Stimulated activated effector memory CD8-positive, alpha-beta T cell treated with anti-CD3 and anti-CD28 coated beads, Interleukin-12 subunit alpha, Interleukin-12 subunit beta, amount 100 ng/mL, for 72 hours (primary cell): ENCODE measurements at regions not wholly inside any gene's neighbourhood (a gene's known extent, or its start where the extent isn't known, plus 50 kb on each side); places are given as distances from the start of the nearest gene placed in this dataset.
"Not testable (repeated sequence)": the region's sequence is repeated elsewhere in the genome, so short reads cannot be mapped to it uniquely, and the experiment has no call there.

ENCODE experiments used
- ATAC-seq: fragments of 150-1000 bp; cut with Tn5 transposase; 2 replicates; pipeline ENCODE4 v1.10.0; 2021
- DNase-seq, 2 donors: peaks; one replicate each; pipeline ENCODE4 v3.0.0; 2021 to 2022; ENCODE audit warnings: low spot score in 2 of 2
- H3K27ac Mint-ChIP-seq: one replicate; pipeline ENCODE4 v1.8.0; 2022; ENCODE audit warnings: mild to moderate bottlenecking, mixed read lengths
- H3K36me3 Mint-ChIP-seq: one replicate; pipeline ENCODE4 v1.8.0; 2022; ENCODE audit warnings: mild to moderate bottlenecking, mixed read lengths
- H3K4me1 Mint-ChIP-seq: one replicate; pipeline ENCODE4 v1.8.0; 2022; ENCODE audit warnings: mixed read lengths
- H3K4me3 Mint-ChIP-seq: one replicate; pipeline ENCODE4 v1.8.0; 2022; ENCODE audit warnings: mild to moderate bottlenecking, mixed read lengths
- H3K9me3 Mint-ChIP-seq: one replicate; pipeline ENCODE4 v1.8.0; 2022; ENCODE audit warnings: mixed read lengths

GRCh38 chr9:29214690-29215253 lies 1641.5 kb upstream of the C9orf72 start:
- Mint-ChIP-seq H3K4me1 (no peaks in the 10 kb centered on the region), H3K36me3 (no peaks in the 10 kb centered on the region), H3K9me3 (no peaks in the 10 kb centered on the region), H3K27ac (no peak overlapping the region), H3K4me3 (no peak overlapping the region)
- no peak for ATAC-seq
- DNase-seq: no peak

GRCh38 chr9:29217966-29218365 lies 1644.7 kb upstream of the C9orf72 start:
- Mint-ChIP-seq H3K27ac (no peak overlapping the region), H3K36me3 (no peaks in the 10 kb centered on the region), H3K4me1 (no peaks in the 10 kb centered on the region), H3K4me3 (no peak overlapping the region), H3K9me3 (no peaks in the 10 kb centered on the region)
- DNase-seq: no peak
- ATAC-seq: no peak

GRCh38 chr9:29220596-29221251 lies 1647.4 kb upstream of the C9orf72 start:
- H3K4me1 Mint-ChIP-seq: no peaks in the 10 kb centered on the region
- H3K36me3 Mint-ChIP-seq: no peaks in the 10 kb centered on the region
- H3K4me3 Mint-ChIP-seq: no peak overlapping the region
- no peak overlapping the region for H3K27ac Mint-ChIP-seq
- peaks cover 5% of the 10 kb centered on the region for H3K9me3 Mint-ChIP-seq
- ATAC-seq: no peak
- no peak for DNase-seq

GRCh38 chr9:29228558-29228957 lies 1655.3 kb upstream of the C9orf72 start:
- Mint-ChIP-seq H3K4me1 (no peaks in the 10 kb centered on the region), H3K4me3 (no peak overlapping the region), H3K9me3 (peaks cover 17% of the 10 kb centered on the region), H3K36me3 (no peaks in the 10 kb centered on the region), H3K27ac (no peak overlapping the region)
- no peak for ATAC-seq
- no peak for DNase-seq

GRCh38 chr9:29230931-29231330 lies 1657.7 kb upstream of the C9orf72 start:
- no peak for DNase-seq
- no peaks in the 10 kb centered on the region for H3K4me1 Mint-ChIP-seq

GRCh38 chr9:29233193-29233592 lies 1659.9 kb upstream of the C9orf72 start:
- Mint-ChIP-seq H3K36me3 (no peaks in the 10 kb centered on the region), H3K4me1 (no peaks in the 10 kb centered on the region), H3K4me3 (no peak overlapping the region), H3K27ac (no peak overlapping the region), H3K9me3 (peaks cover 14% of the 10 kb centered on the region)
- ATAC-seq (no peak), DNase-seq (no peak)

More at GRCh38 chr9:29230931-29231330, 1657.7 kb upstream of the C9orf72 start:
- Mint-ChIP-seq H3K4me3 (no peak overlapping the region), H3K27ac (no peak overlapping the region), H3K36me3 (no peaks in the 10 kb centered on the region), H3K9me3 (peaks cover 17% of the 10 kb centered on the region)
- ATAC-seq: no peak

GRCh38 chr9:29241320-29241719 lies 1668.0 kb upstream of the C9orf72 start:
- Mint-ChIP-seq H3K4me3 (no peak overlapping the region), H3K4me1 (no peaks in the 10 kb centered on the region), H3K9me3 (no peaks in the 10 kb centered on the region), H3K27ac (no peak overlapping the region), H3K36me3 (no peaks in the 10 kb centered on the region)
- ATAC-seq (no peak), DNase-seq (no peak)

- ATAC-seq: no peak
- H3K9me3 Mint-ChIP-seq: peaks cover 4% of the 10 kb centered on the region
- no peaks in the 10 kb centered on the region for H3K36me3 Mint-ChIP-seq
- H3K4me1 Mint-ChIP-seq: no peaks in the 10 kb centered on the region
- DNase-seq: no peak
- H3K27ac Mint-ChIP-seq: no peak overlapping the region
- H3K4me3 Mint-ChIP-seq: no peak overlapping the region
These were observed 1672.1 kb upstream of the C9orf72 start for GRCh38 chr9:29245351-29245750.

- H3K36me3 Mint-ChIP-seq, DNase-seq, H3K4me3 Mint-ChIP-seq, H3K27ac Mint-ChIP-seq, H3K4me1 Mint-ChIP-seq, ATAC-seq: not testable (repeated sequence)
- H3K9me3 Mint-ChIP-seq: peaks cover 14% of the 10 kb centered on the region
These were observed 1697.1 kb upstream of the C9orf72 start for GRCh38 chr9:29270400-29270799.

- Mint-ChIP-seq H3K9me3 (peaks cover 8% of the 10 kb centered on the region), H3K4me1 (no peaks in the 10 kb centered on the region), H3K4me3 (no peak overlapping the region), H3K27ac (no peak overlapping the region), H3K36me3 (no peaks in the 10 kb centered on the region)
- ATAC-seq (no peak), DNase-seq (no peak)
These were observed 1708.8 kb upstream of the C9orf72 start for GRCh38 chr9:29282121-29282520.

GRCh38 chr9:29285818-29286217 lies 1712.5 kb upstream of the C9orf72 start:
- no peaks in the 10 kb centered on the region for H3K36me3 Mint-ChIP-seq
- H3K9me3 Mint-ChIP-seq: peaks cover 9% of the 10 kb centered on the region
- no peak overlapping the region for H3K27ac Mint-ChIP-seq
- H3K4me3 Mint-ChIP-seq: no peak overlapping the region
- ATAC-seq: no peak
- DNase-seq: no peak
- no peaks in the 10 kb centered on the region for H3K4me1 Mint-ChIP-seq

- Mint-ChIP-seq H3K4me3 (no peak overlapping the region), H3K27ac (no peak overlapping the region), H3K36me3 (no peaks in the 10 kb centered on the region), H3K4me1 (no peaks in the 10 kb centered on the region), H3K9me3 (peaks cover 15% of the 10 kb centered on the region)
- DNase-seq (no peak), ATAC-seq (no peak)
These were observed 1716.1 kb upstream of the C9orf72 start for GRCh38 chr9:29289365-29289764.

GRCh38 chr9:29290516-29290915 lies 1717.2 kb upstream of the C9orf72 start:
- H3K9me3 Mint-ChIP-seq: peaks cover 15% of the 10 kb centered on the region
- H3K4me3 Mint-ChIP-seq: no peak overlapping the region
- ATAC-seq: no peak
- H3K4me1 Mint-ChIP-seq: no peaks in the 10 kb centered on the region
- H3K27ac Mint-ChIP-seq: no peak overlapping the region
- no peak for DNase-seq
- H3K36me3 Mint-ChIP-seq: no peaks in the 10 kb centered on the region

GRCh38 chr9:29297592-29297991 lies 1724.3 kb upstream of the C9orf72 start:
- Mint-ChIP-seq H3K4me3 (no peak overlapping the region), H3K9me3 (peaks cover 12% of the 10 kb centered on the region), H3K36me3 (no peaks in the 10 kb centered on the region), H3K27ac (no peak overlapping the region), H3K4me1 (no peaks in the 10 kb centered on the region)
- no peak for DNase-seq
- ATAC-seq: no peak

- Mint-ChIP-seq H3K27ac (no peak overlapping the region), H3K9me3 (peaks cover 9% of the 10 kb centered on the region), H3K4me1 (no peaks in the 10 kb centered on the region), H3K4me3 (no peak overlapping the region), H3K36me3 (no peaks in the 10 kb centered on the region)
- ATAC-seq (no peak), DNase-seq (no peak)
These were observed 1737.9 kb upstream of the C9orf72 start for GRCh38 chr9:29311221-29311620.

- DNase-seq (no peak), ATAC-seq (no peak)
- H3K9me3 Mint-ChIP-seq: peaks cover 6% of the 10 kb centered on the region
- no peaks in the 10 kb centered on the region for H3K36me3 Mint-ChIP-seq
- H3K4me3 Mint-ChIP-seq: no peak overlapping the region
- no peak overlapping the region for H3K27ac Mint-ChIP-seq
- no peaks in the 10 kb centered on the region for H3K4me1 Mint-ChIP-seq
These were observed 1739.0 kb upstream of the C9orf72 start for GRCh38 chr9:29312327-29312726.
